ENCODE measurements at regions not wholly inside any gene's neighbourhood (a gene's known extent, or its start where the extent isn't known, plus 50 kb on each side); places are given as distances from the start of the nearest gene placed in this dataset.
"Not testable (repeated sequence)": the region's sequence is repeated elsewhere in the genome, so short reads cannot be mapped to it uniquely, and the experiment has no call there.

DNA sequence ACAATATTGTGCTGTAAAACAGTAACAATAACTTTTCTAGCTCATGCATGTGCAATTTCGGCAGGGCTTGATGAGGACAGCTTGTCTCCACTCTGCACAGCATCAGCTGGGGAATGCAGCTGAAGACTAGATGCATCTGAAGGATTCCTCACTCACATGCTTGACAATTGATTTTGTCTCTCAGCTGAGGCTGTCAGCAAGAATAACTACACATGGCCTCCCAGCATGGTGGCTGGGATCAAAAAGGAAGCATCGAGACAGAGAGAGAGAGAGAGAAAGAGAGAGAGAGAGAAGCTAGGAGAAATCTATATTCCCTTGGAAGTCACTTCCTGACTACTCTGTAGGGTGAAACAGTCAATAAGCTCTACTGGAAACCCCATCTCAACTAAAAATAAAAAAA lies 487.1 kb downstream of the PLOD2 start:
- DNase-seq: no peak

DNA sequence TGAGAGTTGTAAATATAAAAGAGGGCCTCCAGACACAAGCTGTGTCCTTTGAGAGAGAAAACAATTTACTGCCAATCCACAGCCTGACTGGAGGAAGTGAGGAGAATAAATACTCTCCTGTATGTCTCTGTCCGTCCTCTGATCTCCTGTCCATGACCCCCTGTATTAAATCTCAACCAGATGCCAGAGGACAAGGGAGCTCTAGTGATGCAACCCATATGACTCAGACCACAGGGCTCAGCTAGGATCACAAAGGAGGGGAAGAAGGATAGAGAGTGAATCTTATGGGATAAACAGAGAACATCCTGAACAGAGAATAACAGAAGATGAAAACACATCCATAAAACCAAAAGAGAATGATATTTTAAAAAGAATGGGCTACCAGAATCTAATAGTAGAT lies 482.6 kb downstream of the PLOD2 start:
- no peak for DNase-seq

DNA sequence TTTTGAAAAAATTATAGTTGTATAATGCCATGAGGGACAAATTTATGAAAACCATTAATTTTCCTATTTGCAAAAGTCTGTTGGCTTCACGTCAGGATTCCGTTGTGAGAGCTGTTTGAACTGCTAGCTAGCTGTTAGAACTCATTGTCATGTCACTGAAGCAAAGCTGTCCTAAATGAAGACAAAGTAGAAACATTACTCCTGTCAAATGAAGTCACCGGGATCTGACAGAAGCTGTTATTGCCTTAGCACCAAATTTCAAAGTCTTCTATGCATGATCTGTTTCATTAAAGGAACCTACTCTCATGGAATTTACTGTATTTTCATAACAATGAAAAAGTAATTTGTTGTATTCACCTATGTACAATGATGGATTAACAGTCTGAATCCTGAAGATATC lies 479.8 kb downstream of the PLOD2 start:
- no peak for DNase-seq

DNA sequence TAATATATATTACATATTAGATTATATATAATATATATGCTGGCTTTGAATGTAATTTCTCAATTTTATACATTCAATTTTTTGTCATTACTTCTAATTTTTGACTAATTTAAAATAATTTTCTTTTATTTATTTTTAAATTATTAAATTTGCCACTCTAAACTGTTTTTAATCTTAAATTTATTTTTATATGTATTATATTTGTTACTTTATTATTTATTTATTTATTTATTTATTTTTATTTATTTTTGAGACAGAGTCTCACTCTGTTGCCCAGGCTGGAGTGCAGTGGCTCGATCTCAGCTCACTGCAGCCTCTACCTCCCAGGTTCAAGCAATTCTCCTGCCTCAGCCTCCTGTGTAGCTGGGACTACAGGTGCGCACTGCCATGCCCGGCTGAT lies 473.0 kb downstream of the PLOD2 start:
- DNase-seq: not testable (repeated sequence)

DNA sequence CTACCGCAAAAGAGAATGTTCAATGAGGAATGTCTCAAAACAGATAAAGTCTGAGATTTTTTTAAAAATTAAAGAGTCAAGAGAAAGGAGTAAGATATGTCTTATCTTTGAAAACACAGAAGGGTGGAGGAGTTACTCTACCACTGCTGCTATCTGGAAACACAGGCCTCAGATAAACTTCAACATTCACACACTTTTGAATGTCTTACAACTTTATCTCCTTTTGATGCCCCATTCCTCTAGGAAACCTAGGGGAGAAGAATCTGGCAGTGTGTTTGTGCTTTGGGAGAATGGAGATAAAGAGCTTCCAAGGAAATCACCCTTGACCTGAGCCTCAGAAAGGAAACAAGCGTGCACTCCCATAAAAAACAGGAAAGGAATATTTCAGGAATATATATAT lies 468.2 kb downstream of the PLOD2 start:
- no peak for DNase-seq

DNA sequence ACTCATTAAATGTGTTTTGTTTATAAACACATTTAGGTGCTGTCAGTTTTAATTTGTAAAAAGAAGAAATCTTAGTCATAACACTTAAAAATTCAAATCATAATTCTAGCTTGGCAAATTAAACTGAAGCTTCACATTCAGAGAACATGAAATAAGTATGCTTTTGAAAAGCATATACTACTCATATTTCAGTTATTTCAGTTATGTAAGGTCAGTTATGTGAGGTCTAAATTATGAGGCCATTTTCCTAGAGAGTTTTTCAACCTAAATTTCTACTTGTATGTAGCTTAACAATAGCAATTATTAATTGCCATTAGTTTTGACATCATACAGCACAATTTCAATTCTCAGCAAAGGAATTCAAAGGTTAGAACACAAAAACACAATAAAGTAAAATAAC lies 465.0 kb downstream of the PLOD2 start:
- no peak for DNase-seq

DNA sequence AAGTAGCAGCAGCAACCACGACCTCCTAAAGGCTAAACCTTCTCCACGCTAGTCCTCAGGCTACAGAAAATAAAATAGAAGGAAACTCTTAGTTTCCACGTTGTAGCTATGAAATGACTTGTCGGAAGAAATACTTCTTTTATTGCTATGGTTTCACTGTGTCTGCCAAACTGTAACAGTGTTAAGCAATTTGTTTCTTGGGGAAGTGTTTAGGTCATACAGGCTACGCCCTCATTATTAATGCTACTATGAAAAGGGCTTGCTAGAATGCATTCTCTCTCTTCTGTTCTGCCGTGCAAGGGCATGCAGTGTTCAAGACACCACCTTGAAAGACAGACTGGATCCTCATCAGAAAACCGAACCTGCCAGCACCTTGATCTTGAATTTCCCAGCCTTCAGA lies 462.7 kb downstream of the PLOD2 start:
- no peak for DNase-seq

DNA sequence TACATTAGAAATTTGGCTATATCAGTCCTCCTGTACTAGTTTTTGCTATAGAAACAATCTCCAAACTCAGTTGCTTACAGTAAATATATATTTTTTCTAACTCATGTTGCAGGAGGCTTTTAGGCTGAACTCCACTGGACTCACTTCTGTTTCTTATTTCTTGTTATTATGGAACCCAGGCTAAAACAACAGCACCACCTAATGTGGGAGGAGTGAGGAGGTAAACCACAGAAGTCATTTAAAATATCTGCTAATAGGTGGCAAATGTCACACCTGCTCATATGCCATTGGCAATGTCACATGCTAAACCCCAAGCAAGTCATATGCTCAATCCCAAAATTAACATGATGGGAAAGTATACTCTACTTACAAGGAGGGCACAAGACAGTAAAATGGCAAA lies 462.2 kb downstream of the PLOD2 start:
- DNase-seq: no peak

DNA sequence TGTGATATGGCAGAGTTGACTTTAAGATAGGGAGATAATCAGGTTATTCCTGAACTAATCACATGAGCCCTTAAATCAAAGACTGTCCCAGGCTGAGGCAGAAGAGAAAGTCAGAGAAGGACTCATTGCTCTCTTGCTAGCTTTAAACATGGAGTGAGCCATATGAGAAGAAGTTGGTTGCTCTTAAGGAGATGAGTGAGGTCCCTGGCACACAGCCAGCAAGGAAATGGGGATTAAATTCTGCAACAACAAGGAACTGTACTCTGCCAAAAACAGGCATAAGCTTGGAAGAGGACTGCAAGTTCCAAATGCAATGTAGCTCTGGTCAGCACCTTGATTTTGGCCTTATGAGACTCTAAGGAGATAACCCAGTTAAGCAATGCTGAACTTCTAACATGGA lies 457.0 kb downstream of the PLOD2 start:
- no peak for DNase-seq

DNA sequence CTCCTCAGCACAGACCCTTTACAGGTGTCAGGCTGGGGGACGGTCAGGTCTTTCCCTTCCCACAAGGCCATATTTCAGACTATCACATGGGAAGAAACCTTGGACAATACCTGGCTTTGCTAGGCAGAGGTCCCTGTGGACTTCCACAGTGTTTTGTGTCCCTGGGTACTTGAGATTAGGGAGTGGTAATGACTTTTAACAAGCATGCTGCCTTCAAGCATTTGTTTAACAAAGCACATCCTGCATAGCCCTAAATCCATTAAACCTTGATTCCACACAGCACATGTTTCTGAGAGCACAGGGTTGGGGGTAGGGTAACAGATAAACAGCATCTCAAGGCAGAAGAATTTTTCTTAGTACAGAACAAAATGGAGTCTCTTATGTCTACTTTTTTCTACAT lies 451.2 kb downstream of the PLOD2 start:
- DNase-seq: not testable (repeated sequence)

DNA sequence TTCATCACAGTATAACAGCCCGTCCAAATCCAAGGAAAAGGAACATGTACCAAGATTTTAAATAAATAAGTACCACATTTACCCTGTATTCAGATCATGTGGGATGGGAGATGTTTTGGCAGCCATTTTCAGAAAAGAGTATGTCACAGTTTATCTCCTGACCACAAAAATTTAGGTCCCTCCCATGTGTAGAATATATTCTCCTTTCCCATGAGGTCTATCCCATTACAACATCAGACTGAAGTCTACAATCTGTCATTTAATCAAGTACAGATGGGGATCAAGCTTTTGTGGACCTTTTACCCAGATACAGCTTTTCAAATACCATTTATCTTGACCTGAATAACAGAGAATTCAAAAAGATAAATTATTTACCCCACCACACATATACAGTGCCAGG lies 444.5 kb downstream of the PLOD2 start:
- DNase-seq: no peak

DNA sequence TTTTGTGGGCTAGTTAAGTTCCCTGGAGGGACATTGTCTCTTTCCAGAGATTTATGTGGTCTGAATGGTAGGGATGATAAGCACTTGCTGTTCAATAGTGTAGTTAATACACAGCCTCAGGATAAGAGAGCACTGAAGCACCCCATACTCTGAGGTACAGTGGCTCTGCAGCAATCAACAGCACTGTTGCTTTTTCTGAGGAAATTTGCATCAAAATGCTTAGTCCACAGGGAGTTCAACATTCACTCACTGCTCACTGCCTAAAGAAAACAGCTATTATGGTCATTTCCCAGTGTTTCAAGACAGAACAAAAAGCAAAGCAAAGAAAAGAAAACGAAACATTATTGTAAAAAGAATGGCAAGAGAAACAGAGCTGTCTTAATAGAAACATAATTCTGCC lies 441.9 kb downstream of the PLOD2 start:
- no peak for DNase-seq

DNA sequence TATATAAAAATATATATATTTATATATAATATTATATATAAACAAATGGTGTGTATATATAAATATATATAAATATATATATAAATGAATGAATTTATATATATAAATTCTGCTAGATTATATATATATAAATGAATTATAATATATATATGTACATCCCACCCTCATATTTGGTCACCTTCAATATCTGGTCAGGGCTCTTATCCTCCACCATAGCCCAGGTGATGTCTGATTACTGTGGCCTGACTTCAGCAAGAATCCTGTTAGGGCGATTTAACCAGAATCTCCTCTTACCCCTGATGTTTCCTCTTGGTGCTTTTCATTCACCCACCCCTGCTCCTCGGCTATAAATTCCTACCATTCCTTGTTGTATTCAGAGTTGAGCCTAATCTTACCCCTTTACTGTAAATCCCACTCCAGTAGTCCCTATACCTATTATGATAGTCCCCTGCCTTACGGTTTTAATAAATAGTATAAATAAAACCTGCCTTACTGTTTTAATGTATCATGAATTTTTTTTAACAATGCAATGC lies 439.6 kb downstream of the PLOD2 start:
- DNase-seq: no peak

DNA sequence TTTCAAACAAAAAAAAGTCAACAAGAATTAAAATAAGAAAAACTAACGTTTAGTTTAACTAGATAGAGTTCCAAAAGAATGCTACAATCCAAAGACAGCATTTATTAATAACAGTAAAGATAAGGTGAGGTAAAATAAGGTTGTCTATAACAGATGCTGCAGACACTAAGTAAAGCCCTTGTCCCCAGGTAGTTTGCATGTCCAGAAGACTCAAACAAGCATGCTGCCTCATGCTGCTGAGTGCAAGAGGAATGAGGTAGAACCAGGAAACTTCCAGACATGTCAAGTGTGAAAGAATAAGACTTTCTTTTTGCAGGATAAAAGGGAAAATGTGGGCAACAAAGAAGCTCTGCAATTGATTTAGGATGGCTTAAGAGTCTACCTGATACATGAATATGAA lies 439.2 kb downstream of the PLOD2 start:
- DNase-seq: no peak

DNA sequence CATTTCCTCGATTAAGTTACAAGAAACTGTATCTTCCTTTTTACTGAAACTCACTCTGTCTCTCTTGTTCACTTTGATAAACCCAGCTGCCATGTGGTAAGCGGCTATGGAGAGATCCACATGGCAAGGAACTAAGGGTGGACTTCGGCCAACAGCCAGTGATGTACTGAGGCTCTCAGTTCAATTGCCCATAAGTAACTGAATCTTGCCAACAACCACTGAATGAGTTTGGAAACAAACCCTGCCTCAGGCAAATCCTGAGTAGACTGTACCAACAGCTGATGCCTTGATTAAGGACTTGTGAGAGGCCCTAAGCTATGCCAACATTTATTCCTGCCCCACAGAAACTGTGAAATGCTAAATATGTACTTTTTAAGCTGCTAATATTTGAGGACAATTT lies 433.5 kb downstream of the PLOD2 start:
- no peak for DNase-seq

DNA sequence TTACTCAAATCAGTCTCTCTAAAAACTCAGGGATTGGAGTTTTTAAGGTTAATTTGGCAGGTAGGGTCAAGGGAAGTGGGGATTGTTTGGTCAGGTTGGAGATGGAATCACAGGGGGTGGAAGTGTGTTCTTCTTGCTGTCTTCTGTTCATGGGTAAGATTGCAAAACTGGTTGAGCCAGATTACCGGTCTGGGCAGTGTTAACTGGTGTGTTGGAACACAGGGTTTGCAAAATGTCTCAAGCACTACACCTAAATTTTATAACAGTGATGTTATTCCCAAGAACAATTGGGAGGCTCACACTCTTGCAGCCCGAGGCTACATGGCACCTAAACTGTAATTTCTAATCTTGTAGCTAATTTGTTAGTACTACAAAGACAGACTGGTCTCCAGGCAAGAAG lies 425.4 kb downstream of the PLOD2 start:
- DNase-seq: no peak

DNA sequence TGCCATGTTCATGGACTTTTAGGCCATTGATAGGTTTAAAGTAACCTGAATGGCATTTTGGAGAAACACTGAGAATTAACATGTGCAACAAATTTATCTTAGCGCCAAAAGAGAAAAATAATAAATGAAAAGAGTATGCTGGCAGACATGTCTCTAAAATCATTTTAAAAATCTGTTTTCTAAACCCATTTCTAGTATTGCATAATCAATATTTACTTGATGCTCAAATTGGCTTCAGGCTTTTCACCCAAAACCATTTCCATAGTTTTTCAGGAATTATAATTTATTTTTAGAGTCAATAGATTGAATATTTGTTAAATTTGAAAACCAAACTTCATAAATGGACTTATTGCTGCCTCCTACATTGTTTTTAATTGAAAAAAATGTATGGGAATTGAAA lies 423.0 kb downstream of the PLOD2 start:
- DNase-seq: no peak

DNA sequence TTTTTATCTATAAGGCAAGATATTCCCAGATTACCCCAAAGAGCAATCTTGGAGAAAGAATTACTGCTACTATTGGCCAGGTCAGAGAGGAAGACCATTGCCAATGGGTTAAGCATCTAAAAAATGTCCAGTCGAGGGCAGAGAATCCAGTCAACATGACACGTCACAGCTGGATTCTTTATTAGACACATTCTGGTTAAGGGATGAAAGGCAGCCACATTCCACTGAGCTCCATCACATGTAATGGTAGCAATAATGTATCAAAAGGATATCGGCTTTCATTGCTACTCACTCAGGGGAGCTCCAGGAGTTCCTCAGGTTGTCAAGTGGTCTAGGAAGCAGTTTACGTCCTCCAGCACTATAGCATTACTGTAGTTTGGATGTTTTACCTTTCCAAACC lies 421.1 kb downstream of the PLOD2 start:
- no peak for DNase-seq

DNA sequence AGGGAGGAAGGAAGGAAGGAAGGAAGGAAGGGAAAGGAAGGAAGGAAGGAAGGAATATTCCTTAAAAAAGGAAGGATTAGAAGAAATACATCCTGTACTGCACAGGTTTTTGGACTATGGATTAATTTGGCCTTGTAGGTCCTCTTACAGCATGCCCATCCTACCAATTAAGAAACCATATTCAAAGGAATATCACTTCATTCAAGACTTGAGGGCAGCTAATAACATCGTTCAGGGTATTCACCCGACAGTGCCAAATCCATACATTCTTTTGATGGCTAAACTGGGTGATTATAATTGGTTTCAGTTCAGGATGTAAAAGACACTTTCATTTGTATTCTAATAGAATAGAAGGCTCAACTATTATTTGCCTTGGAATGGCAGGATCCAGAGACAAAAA lies 410.3 kb downstream of the PLOD2 start:
- DNase-seq: no peak

DNA sequence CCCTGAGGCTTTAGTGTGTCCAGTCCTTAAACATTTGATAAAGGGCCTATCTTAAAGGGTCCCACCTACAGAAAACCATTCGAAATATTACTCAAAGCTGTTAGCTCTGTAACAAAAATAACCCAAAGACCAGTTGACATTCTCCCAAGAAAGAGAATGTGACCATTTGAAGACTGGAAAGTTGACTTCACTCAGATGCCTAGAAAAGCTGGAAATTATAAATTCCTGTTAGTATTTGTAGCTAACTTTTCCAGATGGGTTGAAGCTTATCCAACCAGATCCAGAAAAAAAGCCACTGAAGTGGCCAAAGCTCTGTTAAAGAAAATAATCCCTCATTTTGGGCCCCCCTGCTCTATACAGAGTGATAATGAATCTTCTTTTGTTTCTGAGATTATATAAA lies 408.4 kb downstream of the PLOD2 start:
- DNase-seq: no peak

DNA sequence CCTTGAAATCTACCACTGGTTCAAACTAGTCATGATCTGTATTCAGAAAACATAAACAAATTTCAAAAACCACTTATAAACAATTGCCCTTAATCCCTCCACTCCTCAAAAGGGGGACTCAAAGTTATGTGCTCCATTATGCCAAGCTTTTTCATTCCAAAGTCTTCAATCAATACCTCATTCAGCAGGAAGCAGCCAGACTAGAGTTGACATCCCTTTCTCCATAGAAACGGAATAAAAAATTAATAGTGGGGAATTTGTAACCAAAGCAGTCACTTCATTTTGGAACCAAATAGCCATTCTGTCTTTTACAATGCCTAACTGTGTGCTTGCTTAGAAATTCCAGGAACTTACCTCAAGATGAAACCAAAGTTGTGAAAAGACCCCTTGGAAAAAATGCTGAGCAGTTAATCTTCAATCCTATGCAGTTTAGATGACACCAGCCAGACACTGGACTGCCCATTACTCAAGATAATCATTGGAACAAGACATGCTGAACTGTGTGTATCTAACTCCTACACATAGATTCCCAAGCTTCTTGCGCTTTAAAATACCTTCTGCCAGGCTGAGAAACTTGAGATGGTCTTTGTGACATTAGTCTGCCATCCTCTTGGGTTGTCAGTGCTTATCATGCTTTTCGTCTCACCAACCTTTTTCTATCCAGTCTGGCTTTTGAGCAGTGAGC lies 406.2 kb downstream of the PLOD2 start:
- DNase-seq: no peak

DNA sequence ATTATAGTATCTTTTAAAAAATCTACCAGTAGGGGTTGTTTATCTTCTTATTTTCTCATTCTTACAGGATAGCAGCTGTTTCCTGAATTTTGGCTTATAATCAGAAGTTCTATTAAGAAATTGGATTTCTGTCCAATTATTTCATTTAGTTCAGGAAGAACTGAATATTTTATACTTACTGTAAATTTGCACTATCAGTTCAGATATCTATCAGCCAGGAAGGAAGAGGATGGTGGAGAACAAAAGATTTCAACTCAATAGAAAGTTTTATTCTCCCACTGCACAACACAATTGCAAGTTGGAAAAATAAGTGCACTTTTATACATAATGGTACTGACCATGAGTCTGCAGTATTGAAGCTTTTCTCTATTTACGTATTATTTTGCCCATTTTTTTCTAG lies 400.9 kb downstream of the PLOD2 start:
- no peak for DNase-seq

DNA sequence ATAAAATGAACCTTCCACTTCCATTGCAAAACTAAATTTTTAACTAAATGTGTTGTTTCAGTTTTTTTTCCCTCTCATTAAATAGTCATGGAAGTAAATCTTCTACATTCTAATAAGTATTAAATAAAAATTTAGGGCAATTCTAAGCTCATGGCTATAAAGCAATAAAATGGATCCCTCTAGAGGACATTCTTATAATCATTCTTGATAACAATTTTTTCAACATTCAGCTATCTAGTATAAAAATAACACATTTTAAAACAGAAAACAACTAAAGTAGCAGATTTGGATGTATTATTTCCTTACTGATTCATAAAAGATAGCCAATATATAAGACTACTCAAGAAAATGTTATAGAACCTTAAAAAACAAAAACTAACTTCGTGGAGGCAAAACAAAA lies 393.1 kb downstream of the PLOD2 start:
- DNase-seq: no peak

DNA sequence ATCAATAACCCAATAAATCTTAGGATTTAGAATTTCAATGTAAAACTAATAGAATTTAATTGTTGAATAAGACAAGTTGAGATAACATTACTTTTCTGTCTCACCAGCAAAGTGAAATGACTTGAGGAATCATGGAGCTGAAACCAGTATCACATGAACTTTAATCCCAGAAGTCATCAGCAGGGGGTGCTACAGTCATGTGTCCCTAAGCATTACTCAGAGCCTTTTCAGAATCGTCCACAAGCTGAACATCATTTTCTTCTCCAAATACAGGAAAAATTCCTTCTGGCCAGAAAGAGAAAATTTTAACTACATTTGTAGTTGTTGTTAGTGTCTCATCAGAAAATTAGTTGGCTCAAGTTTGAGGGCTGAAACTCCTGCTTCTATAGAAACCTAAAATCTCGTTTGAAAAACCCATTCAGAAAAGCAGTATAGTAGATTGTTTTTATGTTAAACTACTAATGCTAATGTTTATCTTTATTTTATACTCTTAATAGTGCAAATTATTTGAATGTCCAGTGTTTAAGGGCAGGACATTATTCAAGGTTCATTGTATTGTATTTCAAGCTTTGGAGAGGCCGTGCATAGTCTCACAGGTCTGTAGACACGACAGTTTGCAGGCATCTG lies 384.1 kb downstream of the PLOD2 start:
- peak; percentile 33 for DNase-seq

DNA sequence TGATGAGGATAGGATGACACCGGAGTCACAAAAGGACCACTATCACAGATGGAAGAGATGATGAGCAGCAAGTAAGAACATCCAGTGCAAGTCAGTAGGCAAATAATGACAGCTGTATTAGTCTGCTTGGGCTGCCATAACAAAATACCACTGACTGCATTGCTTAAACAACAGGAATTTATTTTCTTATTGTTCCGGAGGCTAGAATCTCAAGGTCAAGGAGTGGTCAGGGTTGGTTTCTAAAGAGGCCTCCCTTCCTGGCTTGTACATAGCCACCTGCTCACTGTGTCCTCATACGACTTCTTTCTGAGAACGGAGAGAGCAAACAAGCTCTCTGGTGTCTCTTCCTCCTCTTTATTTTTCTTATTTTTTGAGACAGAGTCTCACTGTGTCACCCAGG lies 380.7 kb downstream of the PLOD2 start:
- no peak for DNase-seq

All from activated CD4-positive, alpha-beta T cell treated with anti-CD3 and anti-CD28 coated beads, Interleukin-2, Interleukin-6, amounts not matched to agents 100 ng/mL and 50 ng/mL, durations not matched to agents 16 hours and 8 hours (primary cell).